T-helper 1 cell treated with Interleukin-12 subunit alpha and Interleukin-12 subunit beta and Interleukin-4 antibody, amounts not matched to agents 30 ng/mL and 1 ng/mL, for 36 hours (primary cell): ENCODE measurements at regions not wholly inside any gene's neighbourhood (a gene's known extent, or its start where the extent isn't known, plus 50 kb on each side); places are given as distances from the start of the nearest gene placed in this dataset.

Experiments used
- intact Hi-C: fragments of 100-400 bp; cut with micrococcal nuclease; formaldehyde crosslinking; loops from one replicate; pipeline ENCODE4 v1.15.1; 2024

DNA sequence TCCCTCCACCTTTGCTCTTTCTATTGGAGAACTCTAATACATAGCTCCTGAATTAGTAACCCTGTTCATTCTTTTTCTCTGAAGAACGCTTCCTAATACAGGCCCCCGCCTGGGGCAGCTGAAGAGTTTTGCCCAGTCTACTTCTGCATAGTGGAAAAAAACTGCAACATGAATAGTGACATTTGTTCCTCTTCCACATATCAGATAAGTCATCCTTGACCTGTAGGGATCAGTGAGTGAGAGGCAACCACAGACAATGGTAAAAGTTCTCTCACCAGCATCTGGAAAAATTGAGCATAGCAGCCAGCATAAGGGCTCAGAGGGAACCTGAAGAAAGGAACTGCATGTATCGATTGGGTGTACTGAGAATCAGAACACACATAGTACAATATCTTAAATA, 262.0 kb downstream of the STK31 start:
- intact Hi-C loops, result no loop called here

DNA sequence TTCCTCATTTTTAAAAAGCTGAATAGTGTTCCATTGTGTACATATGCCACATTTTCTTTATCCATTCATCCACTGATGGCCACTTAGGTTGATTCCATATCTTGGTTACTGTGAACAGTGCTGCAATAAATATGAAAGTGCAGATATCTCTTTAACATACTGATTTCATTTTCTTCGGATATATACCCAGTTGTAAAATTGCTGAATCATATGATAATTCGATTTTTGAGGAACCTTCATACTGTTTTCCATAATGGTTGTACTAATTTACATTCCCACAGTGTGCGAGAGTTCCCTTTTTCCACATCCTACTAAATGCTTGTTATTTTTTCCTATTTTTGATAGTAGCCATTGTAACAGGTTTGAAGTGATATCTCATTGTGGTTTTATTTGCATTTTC, 263.2 kb downstream of the STK31 start:
- intact Hi-C loops, result no loop called here

DNA sequence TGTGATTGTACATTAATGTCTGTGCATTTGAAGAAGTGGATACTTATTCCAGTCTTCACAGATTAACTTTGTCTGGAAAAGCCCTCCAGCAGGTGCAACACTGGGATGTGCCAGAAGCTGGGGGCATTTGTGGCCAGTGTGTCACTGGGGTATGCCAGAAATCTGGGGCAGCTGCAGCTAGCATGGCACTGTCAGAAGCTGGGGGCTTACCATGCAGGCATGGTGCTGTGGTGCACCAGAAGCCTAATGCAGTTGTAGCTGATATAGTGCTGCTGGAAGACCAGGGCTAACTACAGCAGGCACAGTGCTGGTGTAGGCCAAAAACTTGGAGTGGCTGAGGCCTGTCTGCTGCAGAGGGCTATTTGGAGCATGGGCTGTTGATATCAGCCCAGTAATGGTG, 270.1 kb downstream of the STK31 start:
- intact Hi-C loops, result no loop called here

DNA sequence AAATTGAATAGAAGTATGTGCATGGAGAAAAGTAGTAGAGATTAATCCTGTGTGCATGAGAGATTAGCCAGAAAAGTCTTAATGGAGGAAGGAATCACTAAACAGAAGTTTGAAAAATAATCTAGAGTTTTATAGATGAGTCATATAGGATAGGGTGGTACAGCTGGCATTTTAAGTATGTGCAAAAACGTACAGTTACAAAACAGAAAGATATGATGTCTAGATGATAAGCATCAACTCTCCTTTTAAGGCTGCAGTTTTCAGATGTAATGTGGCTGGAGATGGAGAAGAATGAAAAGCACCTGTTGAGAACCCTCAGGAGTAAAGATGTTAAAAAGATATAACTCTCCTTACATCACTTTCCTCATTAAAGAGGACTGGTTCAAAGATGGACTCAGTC, 271.3 kb downstream of the STK31 start:
- intact Hi-C loops, result no loop called here

DNA sequence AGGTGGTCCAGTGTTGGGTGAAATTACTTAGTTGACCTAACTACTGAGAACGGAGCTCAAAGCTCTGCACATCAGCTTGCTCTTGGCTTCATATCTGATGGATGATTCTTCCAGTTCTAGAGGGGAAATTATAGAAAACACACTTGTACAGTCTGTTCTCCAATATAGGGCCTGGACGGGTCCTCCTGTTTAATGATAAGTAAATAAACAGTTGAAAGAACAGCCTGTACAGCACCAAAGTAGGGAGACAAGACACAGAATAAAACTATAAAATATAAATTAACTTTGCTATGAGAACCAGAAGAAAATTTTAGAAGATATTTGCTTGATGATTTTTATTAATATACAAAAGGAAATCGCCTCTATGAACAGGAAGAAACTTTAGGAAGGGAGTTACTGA, 271.7 kb downstream of the STK31 start:
- intact Hi-C loops, result no loop called here

DNA sequence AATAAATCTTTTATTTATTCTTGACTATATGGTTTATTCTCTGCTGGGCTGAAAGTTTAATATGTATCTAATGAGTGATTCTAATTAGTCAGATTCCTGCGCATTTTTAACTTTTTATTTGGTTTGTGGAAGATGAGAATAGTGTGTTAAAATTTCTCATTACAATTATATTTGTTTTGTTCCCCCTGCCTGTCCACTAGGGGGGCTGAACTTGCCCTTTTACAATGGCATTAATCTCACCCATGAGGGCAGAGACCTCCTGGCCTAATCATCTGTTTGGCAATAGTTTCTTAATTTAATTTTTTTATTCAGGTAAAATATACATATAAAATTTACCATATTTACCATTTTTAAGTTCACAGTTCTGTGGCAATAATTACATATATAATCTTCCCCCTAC, 278.5 kb upstream of the NPY start:
- intact Hi-C loops, result no loop called here

DNA sequence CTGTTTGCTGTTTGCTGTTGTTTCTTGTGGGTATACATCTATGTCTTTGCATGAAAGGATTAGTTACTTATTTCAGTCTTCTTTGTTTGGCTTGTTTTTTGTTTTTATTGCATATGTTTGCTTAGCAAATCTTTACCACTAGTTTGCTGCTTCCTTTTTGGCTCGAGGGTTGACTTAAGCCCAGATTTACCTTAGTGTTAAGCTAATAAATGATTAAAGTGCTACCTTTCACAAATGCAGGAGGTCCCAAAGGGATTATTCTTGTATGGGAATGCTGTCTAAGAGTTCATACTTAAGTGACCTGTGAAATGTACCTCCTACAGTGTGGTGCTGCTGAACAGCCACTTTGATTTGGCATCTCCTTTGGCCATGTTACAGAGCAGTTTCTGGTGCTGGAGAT, 273.5 kb upstream of the NPY start:
- intact Hi-C loops, result no loop called here

DNA sequence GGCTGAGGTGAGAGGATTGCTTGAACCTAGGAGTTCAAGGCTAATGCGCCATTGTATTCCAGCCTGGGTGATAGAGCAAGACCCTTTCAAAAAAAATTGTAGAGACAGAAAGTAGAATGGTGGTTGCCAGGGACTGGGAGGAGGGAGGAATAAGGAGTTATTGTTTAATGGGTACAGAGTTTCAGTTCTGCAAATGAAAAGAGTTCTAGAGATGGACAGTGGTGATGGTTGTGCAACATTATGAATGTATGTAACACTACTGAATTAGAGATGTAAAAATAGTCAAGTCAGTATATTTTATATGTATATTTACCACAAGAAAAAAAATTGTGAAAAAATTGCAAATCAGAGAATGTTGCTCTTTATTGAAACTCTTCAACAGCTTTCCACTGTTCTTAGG, 266.5 kb upstream of the NPY start:
- intact Hi-C loops, result no loop called here

DNA sequence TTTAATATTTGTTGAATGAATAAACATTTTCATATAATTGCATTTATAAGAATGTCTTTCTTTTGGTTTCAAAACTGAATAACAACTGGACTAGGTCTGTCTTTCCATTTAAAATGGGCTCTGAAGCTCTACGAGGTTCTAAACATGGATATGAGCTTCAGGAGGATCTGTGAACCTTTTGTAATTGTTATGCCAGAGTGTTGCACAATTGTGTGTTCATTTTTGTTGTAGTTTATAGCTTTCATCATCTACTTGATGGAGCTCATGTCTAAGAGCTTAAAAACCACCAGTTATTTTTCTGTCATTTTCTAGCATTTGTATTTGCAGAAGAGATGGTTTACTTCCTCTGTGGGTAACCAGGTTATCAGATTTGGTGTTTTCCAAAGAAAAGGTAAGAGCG, 265.7 kb upstream of the NPY start:
- intact Hi-C loops, result no loop called here

DNA sequence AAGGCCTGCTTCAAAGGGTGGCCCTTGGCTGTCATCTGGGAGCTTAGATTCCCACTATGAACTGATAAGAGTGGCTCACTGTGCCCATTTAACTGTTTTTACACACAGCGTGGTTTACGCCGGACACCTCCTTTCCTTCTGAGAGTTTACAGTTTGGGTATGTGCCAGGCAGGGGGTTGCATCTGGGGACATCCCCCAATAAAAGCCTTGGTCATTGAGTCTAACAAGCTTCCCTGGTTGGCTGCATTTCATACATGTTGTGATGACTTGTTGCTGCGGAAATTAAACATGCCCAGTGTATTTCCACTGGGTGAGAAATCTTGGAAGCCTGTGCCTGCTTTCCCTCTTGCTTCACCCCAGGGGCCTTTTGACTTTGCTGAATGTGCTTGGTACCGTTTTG, 264.1 kb upstream of the NPY start:
- intact Hi-C loops, result no loop called here

DNA sequence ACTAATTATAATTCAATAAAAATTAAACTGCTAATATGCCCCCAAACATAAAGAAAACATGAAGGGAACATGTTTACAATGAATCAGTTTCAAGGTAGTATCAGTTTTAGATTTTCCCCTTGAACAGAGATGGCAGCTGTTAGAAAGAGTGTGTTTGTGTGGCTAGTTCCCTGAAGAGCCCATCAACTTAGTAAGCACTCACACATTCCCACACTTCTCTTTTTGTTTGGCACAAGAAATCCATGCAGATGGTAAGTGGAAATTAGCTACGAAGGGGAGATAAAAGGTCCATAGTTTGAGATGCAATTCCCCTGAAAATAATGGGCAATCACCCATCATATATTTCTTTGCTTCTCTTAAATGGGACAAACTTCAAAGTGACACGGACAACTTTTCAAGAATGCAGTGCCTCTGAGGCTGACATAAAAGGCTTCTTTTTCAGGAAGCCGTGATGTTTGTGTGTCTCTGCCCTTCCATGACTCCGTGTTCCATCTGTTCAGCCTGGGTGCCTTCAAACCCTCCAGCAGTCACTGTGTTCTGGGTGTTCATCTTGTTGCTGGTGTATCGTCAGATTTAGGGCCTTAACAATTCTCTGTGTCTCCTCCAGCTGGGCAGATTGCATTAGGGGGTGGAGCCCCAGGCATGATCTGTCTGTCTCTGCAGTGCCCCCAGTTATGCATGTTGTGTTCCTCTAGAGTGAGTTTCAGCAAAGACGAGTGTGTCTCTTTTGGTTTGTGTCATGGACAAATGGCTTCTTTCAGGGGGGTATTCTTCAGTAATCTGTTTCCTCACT, 259.5 kb upstream of the NPY start:
- intact Hi-C loops, result no loop called here

DNA sequence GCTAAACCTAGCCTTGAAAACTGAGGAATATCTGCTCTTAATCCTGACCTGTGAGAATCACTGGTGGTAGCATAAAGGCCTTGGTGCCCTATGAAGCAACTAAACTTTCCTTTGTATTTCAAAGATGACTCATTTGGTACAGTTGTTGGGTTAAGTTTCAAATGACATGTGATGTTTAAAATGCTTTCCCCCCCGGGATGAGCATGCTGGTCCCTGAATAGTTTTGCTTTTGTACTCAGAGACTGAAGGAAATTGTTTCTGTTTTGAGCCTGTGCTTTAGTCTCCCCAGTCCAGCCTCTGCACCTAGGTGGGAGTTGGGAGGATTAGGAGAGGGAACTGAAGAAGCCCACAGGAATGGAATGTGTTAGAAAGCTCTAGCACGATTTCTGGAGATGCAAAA, 258.9 kb upstream of the NPY start:
- intact Hi-C loops, result no loop called here

DNA sequence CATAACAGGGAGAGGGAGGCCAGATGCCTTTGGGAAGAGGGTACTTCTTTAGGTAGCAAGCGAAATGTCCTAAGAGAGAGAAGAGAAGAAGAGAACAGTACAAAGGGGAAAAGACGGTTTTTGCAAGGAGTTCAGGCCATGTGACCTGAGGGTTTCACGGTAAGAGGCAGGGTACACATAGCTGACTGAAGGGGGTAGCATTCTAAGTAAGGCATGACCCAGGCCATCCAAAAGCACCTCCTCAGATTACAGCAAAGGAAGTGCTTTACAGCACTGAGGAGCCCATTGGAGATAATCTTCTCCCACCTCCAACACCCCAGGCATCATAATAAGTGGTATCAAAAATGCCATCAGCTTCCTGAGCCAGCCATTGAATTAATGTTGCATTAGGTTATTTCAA, 258.2 kb upstream of the NPY start:
- intact Hi-C loops, result no loop called here

DNA sequence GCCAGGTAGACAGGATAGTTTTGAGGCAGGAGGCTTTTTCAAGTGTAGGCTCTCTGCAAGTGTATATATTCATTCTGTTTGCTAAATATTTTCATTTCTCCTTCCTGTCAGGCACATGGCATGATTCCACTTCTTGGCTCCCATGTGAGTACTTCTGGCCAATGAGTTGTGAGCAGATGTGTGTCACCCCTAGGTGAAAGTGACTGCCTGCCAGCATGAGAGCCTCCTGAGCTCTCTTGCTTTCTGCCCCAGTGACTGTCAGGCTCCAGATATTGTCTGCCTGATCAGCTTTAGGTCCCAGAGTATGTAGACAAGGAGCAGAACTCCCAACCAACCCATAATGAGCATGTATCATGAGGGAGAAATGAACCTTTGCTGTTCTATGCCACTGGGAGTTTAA, 257.6 kb upstream of the NPY start:
- intact Hi-C loops, result no loop called here

DNA sequence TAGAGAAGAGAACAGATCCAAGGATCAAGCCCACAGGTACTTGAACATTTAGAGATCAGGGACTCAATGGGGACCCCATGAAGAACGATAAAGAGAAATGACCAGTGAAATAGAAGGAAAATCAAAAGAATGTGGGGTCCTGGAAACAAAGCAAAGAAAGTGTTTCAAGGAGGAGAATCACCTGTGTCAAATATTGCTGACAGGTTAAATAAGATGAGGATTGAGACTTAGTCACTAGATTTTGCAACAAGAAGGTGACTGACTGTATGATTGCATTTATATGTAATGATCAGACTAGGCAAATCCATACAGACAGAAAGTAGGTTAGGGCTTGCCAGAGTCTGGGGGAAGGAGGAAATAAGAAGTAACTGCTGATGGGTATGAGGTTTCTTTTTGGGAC, 254.9 kb upstream of the NPY start:
- intact Hi-C loops, result no loop called here

DNA sequence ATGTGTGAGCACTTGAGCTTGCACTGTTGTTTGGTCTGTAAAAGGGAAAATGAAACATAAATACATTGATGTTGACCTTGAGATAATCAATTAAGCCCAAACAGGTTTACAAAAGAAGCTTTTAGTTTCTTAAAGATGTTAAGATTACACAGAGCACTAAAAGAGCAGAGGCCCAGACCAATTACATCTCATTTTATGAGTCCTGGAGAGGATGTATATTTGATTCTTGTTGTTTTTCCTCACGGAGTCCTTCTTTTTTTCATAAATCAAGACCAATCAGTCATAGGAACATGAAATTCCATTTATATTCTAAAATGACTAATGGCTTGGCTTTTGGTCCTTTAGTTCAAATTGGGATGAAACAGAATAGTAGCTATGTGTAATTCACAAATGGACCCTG, 249.7 kb upstream of the NPY start:
- intact Hi-C loops, result no loop called here

DNA sequence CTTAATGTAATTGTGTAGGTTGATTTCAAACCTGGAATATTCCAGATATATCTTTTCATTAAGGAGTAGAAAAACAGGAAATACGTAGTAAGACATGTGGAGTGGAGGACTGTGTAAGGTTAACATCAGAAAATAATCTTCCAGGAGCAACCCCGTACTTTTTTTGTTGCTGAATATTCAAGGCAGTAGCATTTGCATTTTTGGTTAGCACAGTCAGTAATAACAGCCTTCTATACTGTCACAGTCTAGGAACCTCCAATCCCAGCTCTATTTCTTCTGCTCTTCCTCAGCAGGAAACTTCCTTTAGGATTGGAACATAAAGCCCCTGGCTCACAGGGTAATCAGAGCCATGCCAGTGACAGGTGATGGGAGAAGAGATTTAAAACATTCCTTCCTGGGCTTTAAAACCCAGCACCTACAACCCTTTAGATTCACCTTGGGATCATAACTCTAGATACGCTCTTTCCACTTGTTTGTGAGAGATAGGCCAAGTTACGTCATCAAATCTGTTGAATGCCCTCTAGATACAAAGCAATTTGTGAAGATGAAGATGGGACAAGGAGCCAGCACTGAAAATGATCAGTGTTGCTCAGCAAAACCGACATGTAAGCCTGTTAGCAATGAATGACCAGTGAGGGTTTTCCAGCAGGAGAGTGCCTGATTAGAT, 248.5 kb upstream of the NPY start:
- intact Hi-C loops, result no loop called here

DNA sequence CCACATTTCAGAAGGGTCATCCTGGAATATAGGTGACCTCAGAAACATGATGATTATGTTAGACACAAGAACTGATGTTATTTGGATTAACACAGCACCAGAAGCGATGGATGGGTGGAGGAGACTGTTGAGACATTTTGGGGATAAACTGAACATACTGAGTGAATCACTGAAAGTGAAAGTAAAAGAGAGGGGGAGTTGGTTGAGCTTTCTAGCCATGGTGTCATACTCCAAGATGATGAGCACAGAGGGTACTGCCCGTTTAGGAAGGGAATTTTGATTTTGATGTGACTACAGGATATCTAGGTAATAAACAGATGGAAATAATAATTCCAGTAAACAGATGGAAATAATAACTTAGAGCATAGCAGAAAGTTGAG, 248.0 kb upstream of the NPY start:
- intact Hi-C loops, result no loop called here

DNA sequence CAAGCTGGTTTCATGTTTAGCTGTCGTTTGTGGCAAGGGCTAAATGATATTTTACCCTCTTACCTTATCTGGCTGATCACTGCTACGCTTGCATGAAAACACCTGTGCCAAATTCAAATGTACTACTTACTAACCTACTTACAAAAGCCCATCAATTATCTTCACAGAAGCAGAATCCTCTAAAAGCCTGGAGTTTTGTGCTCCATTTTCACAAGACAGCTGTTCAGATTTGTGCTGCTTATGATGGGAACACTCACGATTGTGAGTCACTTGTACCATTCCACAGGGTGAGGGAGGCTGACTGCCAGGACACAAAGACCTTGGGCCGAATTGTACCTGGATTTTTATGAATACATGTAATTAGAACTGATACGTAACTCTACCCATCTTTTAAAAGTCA, 245.0 kb upstream of the NPY start:
- intact Hi-C loops, result no loop called here

DNA sequence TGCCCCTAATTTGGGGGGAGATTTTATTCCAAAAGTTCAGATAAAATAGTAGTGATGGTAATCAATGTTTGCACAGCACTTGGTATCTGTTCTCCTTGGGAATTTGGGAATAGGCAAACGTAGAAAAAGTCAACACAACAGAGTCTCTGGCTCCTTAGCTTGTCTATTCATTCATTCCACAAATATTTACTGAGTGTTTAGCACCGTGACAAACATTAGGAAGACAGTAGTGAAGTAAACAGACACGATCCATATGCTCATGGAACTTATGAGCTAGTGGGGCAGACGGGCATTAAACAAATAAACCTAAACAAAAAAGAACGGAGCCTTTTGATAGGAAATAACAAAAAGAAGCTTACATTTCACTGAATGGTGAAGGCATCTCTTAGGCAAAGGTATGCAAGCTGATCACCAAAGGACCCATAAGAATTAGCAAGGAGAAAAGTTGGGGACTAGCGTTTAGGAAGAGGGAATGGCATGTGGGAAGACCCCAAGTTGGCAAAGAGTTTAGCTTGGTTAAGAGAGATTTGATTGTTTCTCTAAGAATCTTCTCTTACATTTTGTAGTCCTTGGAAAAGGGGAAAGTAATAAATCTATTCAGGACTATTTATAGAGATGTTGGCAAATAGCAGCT, 243.9 kb upstream of the NPY start:
- intact Hi-C loops, result no loop called here

DNA sequence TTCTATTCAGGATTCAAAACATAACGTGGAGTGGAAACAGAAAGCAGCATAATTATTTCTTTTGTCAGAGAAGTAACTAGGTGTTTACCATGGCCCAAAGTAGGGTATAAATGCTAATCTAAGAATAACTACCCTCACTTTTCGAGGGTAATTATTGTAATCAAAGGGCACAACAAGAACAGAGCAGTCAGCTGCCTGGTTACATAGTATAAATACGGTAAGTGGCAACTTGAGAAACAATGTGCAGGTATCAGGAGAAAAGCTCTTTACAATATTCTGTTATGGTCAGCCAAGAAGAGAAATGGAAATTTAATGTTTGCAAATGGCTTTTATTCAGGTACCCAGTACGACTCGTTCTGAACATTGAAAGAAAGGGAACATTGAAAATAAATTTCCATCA, 242.0 kb upstream of the NPY start:
- intact Hi-C loops, result no loop called here

DNA sequence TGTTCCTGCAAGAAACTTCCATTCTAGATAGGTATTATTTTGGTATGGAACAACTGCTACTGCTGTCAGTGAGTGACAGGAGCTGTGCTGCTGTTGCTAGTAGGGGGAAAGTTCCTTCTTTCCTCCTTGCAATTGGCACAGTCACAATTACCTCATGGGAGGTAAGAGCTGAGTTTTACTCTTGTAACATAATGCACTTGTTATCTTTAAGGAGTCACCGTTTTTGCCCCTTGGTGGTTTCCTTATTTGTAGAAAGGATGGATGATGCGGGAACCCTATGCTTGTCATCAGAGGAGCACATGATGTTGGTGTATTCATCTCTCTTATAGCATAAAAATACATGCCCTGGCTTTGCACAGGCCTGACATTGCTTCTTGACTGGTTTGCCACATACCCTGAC, 234.7 kb upstream of the NPY start:
- intact Hi-C loops, result no loop called here

DNA sequence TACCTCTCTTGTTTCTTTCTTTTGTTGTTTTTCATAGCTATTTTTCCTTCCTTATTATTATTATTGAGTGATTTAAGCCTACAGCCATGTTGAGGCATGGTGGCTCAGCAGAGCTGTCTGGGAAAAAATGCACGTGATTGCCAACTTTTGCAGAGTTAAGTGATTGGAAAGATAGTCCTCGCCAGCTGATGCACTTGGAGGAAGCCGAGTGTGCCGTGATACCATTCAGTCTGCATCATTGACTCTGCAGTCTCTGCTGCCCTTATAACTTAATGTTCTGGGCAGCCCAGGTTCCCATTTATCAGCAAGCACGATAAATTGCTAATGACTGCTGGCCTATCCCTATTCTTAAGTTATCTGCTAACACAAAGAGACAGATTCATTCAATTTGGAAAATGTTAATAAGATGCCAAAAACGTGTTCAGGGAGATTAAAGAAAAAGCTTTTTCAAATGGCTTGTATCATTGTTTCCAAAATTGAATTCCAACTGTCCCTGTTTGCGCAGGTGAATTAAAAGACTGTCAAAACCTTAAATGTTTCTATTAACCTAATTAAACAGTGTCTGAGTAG, 232.9 kb upstream of the NPY start:
- intact Hi-C loops, result no loop called here
